ENCODE measurements at regions not wholly inside any gene's neighbourhood (a gene's known extent, or its start where the extent isn't known, plus 50 kb on each side); places are given as distances from the start of the nearest gene placed in this dataset.
"Not testable (repeated sequence)": the region's sequence is repeated elsewhere in the genome, so short reads cannot be mapped to it uniquely, and the experiment has no call there.

- no peak for DNase-seq (ENCODE audit: low read depth in 4 of 4, low spot score in 3 of 4)
Observed at GRCh38 chr6:69623357-69623756, 173.5 kb downstream of the LMBRD1 start.

- no peak for DNase-seq (ENCODE audit: low read depth in 4 of 4, low spot score in 3 of 4)
Observed at GRCh38 chr6:69622924-69623323, 173.9 kb downstream of the LMBRD1 start.

- DNase-seq (ENCODE audit: low read depth in 4 of 4, low spot score in 3 of 4) = no peak
Observed at GRCh38 chr6:69622230-69622629, 174.6 kb downstream of the LMBRD1 start.

GRCh38 chr6:69617163-69617562, 179.6 kb downstream of the LMBRD1 start:
- DNase-seq (ENCODE audit: low read depth in 4 of 4, low spot score in 3 of 4) = no peak

- peak in 3 of 4 donors; percentile 3 to 31 (median 20) for DNase-seq (ENCODE audit: low read depth in 4 of 4, low spot score in 3 of 4)
Observed at GRCh38 chr6:69609836-69610472, 186.9 kb downstream of the LMBRD1 start.

GRCh38 chr6:69601132-69601531, 195.7 kb downstream of the LMBRD1 start:
- DNase-seq (ENCODE audit: low read depth in 4 of 4, low spot score in 3 of 4) = no peak

GRCh38 chr6:69594405-69594804, 202.4 kb downstream of the LMBRD1 start:
- no peak for DNase-seq (ENCODE audit: low read depth in 4 of 4, low spot score in 3 of 4)

- no peak for DNase-seq (ENCODE audit: low read depth in 4 of 4, low spot score in 3 of 4)
Observed at GRCh38 chr6:69593706-69594105, 203.1 kb downstream of the LMBRD1 start.

- no peak for DNase-seq (ENCODE audit: low read depth in 4 of 4, low spot score in 3 of 4)
Observed at GRCh38 chr6:69589626-69590025, 207.2 kb downstream of the LMBRD1 start.

- DNase-seq (ENCODE audit: low read depth in 4 of 4, low spot score in 3 of 4) = no peak
Observed at GRCh38 chr6:69584913-69585729, 211.7 kb downstream of the LMBRD1 start.

- DNase-seq (ENCODE audit: low read depth in 4 of 4, low spot score in 3 of 4) = no peak
Observed at GRCh38 chr6:69584536-69584912, 212.3 kb downstream of the LMBRD1 start.

GRCh38 chr6:69581581-69581980, 215.2 kb downstream of the LMBRD1 start:
- no peak for DNase-seq (ENCODE audit: low read depth in 4 of 4, low spot score in 3 of 4)

GRCh38 chr6:69580706-69581105, 216.1 kb downstream of the LMBRD1 start:
- no peak for DNase-seq (ENCODE audit: low read depth in 4 of 4, low spot score in 3 of 4)

- DNase-seq (ENCODE audit: low read depth in 4 of 4, low spot score in 3 of 4) = no peak
Observed at GRCh38 chr6:69578361-69578890, 218.4 kb downstream of the LMBRD1 start.

GRCh38 chr6:69571234-69571633, 225.6 kb downstream of the LMBRD1 start:
- no peak for DNase-seq (ENCODE audit: low read depth in 4 of 4, low spot score in 3 of 4)

GRCh38 chr6:69570106-69570505, 226.7 kb downstream of the LMBRD1 start:
- DNase-seq (ENCODE audit: low read depth in 4 of 4, low spot score in 3 of 4) = no peak

GRCh38 chr6:69560597-69560996, 236.2 kb downstream of the LMBRD1 start:
- DNase-seq (ENCODE audit: low read depth in 4 of 4, low spot score in 3 of 4) = not testable (repeated sequence)

GRCh38 chr6:69555088-69555638, 241.6 kb downstream of the LMBRD1 start:
- no peak for DNase-seq (ENCODE audit: low read depth in 4 of 4, low spot score in 3 of 4)

- no peak for DNase-seq (ENCODE audit: low read depth in 4 of 4, low spot score in 3 of 4)
Observed at GRCh38 chr6:69542494-69542893, 254.3 kb downstream of the LMBRD1 start.

GRCh38 chr6:69527921-69528476, 268.8 kb downstream of the LMBRD1 start:
- no peak for DNase-seq (ENCODE audit: low read depth in 4 of 4, low spot score in 3 of 4)

- not testable (repeated sequence) for DNase-seq (ENCODE audit: low read depth in 4 of 4, low spot score in 3 of 4)
Observed at GRCh38 chr6:69515480-69515879, 281.3 kb downstream of the LMBRD1 start.

Data from right renal pelvis (tissue), 4 donors.